ENCODE measurements at regions not wholly inside any gene's neighbourhood (a gene's known extent, or its start where the extent isn't known, plus 50 kb on each side); places are given as distances from the start of the nearest gene placed in this dataset.
A peak's percentile ranks its signal among the peaks of the same experiment; 100 is the strongest.

DNA sequence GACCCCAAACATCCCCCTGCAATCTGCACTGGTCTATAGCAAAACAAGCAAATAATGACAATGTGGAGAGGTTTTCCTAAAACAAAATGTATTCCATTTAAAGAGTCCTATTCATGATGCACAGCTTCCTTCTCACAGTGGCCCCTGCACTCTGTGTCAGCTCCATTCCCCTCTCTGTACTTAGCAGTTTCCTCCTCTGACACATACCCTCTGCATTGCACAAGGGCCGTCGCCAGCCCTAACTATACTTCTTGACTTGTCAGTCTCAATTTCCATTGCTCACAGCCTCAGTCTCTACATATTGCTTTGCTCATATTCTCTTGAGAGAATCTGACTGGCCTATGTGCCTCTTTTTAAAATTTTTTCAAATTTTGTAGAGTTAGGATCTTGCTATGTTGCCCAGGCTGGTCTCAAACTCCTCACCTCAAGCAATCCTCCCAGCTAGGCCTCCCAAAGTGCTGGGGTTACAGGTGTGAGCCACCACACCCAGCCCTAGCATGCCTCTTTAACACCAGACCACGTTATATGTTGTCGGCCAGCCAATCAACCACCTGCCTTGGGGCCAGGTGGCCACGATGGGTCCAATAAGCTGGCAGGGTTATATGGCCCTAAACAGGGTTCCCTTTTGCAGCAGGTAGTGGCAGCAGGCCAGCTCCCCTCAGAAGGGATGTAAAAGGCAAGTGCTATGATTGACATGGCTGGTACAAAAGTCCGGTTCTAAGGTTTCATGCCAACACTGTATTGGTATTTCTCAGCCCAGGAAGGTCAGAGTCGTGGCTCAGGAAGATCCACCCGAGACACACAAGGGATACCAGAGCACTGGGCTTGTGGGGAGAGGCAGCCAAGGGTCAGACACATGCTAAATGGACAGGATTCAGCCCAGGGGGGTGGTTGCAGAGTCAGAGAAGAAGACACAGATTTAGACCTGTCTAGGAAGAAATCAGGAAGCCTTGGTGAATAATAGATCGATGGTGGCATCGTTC, 59.0 kb upstream of the SMAD3 start:
- DNase-seq = no peak

DNA sequence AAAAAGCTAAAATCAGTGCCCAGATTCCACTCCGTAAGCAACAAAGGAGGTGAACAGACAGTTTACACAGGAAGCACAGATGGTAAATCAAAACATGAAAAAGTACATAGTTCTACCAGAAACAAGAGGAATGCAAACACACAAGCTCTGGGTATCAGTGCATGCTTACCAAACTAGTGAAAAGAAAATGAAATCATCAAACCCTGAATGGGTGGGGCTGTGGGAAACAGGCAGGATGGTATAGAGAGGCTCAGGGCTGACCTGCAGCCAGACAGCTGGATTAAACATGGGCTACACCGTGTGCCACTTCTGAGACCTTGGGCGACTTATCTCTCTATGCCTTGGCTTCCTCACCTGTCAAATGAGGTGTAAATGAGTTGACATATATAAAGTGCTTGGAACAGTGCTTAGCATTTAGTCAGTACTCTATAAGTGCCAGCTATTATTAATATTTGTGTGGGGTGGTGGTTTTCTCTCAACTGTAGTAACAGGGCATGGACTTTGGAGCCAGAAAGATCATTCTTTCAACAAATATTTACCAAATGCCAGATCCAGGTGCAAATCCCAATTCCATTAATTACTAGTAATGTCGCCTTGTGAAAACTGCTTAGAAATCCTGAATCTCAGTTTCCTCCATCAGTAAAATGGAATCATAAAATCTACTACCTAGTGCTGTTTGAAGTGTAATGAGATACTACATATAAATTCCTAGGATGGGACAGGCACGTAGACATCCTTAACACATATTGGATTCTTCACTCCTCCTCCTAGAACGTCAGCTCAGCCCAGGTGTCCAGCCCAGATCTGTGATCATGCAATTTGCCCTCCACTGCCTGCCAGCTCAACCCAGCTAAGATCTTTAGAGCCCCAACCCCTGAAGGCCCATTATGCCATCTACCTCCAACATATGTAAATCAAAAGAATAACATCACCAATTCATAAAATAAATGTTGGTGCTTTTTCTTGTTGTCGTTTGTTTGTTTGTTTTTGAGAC, 55.5 kb upstream of the SMAD3 start:
- no peak for DNase-seq

DNA sequence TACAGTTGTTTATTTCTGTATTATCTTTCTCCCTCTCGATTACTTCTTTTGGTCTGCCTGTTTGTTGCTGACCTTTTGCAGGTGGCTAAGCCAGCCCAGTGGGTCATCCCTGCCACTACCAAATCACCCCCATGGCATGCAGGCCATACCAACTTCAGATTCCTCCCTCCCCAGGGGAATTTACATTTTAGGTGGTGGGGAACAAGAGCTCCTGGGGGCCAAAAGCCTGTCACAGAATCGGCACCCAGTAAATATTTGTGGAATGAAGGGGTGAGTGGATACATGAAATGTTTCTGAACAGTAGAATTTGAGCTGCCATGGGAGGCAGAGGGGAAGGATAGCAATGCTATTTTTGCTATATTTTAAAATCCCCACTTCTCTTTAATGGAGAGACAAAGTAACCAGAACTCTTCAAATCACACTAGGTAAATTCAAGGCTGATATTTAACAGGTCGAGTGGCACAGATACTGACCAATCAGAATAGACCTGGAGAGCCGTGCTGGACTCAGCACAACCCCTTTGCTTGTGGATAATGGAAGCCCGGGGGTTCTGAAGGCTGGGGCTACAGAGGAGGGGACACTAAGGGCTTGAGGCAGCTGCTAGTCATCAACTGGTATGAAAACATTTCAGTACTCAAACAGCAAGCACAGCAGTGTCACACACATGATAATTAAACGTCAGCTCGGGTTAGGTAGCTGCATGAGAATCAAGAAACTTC, 54.3 kb upstream of the SMAD3 start:
- DNase-seq = peak; percentile 50

DNA sequence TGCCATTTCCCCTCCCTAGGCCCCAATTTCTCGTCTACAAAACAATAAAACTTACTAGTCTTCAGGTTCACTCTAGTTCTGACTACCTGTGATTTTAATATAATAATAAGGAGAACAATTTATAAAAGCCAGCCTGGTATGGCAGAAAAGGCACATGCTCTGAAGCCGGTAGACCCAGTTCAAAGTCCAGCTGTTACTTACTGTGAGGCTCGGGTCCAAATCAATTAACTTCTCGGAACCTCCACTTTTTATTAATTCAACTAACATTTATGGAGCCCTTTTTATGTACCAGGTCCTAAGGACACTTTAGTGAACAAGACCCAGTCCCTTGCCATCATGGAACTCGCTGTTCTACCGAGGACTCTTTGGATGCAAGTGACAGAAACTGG, 53.8 kb upstream of the SMAD3 start:
- DNase-seq = no peak

DNA sequence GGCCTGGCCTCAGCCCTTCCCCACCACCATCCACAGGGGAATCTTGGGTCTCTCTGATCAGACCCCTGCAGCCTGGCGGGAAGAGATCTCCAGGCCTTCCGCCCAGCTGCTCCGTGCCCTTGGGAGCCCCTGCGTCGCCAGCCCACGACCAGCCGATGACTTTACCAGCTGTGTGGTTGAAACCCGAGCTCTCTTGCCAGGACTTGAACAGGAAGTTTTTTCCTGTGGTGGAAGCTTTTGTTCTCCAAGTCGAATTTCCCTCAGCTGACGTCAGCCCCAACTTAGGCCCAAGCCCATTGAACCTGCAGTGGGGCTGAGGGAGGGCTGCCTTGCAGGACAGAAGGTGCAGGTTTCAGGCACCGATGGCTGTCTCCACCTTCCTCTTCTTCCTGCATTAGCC, 51.7 kb upstream of the SMAD3 start:
- no peak for DNase-seq

Measured in NCI-H146 (cell line).